Nephron progenitor cell (in vitro differentiated cells): ENCODE measurements at regions not wholly inside any gene's neighbourhood (a gene's known extent, or its start where the extent isn't known, plus 50 kb on each side); places are given as distances from the start of the nearest gene placed in this dataset.

Experiments
- DNase-seq: peaks from one replicate; pipeline ENCODE4 v3.0.0; 2021
- H3K27ac Mint-ChIP-seq: 2 replicates; pipeline ENCODE4 v1.8.0; 2021; ENCODE audit warnings: mild to moderate bottlenecking, moderate library complexity, mixed read lengths
- H3K27me3 Mint-ChIP-seq: 2 replicates; pipeline ENCODE4 v1.8.0; 2021; ENCODE audit warnings: mild to moderate bottlenecking, low read depth, mixed read lengths; ENCODE audit not compliant: poor library complexity
- H3K36me3 Mint-ChIP-seq: 2 replicates; pipeline ENCODE4 v1.8.0; 2021; ENCODE audit warnings: low read depth, mixed read lengths
- H3K4me1 Mint-ChIP-seq: 2 replicates; pipeline ENCODE4 v1.8.0; 2021; ENCODE audit warnings: mixed read lengths
- H3K4me3 Mint-ChIP-seq: 2 replicates; pipeline ENCODE4 v1.8.0; 2021; ENCODE audit warnings: mild to moderate bottlenecking, moderate library complexity, mixed read lengths
- H3K9me3 Mint-ChIP-seq: 2 replicates; pipeline ENCODE4 v1.8.0; 2021; ENCODE audit warnings: mild to moderate bottlenecking, moderate library complexity, mixed read lengths
- CTCF ChIP-seq: fragments of 200-600 bp; sonication (generic); IDR thresholded peaks from 2 replicates; pipeline ENCODE4 v1.5.0; 2021; ENCODE audit warnings: antibody characterized with exemption

- Mint-ChIP-seq H3K27ac (no peak overlapping the region), H3K27me3 (peaks cover 11% of the 10 kb centered on the region), H3K4me3 (no peak overlapping the region), H3K36me3 (no peaks in the 10 kb centered on the region), H3K9me3 (no peaks in the 10 kb centered on the region), H3K4me1 (no peaks in the 10 kb centered on the region)
- TF ChIP-seq CTCF, result no peak
- DNase-seq, result no peak
These were observed 132.6 kb upstream of the CCL2 start for GRCh38 chr17:34122515-34122914.

GRCh38 chr17:34125010-34125409 lies 130.1 kb upstream of the CCL2 start:
- Mint-ChIP-seq H3K4me1 (no peaks in the 10 kb centered on the region), H3K27me3 (peaks cover 11% of the 10 kb centered on the region), H3K27ac (peak overlapping the region; percentile 23), H3K36me3 (no peaks in the 10 kb centered on the region), H3K9me3 (no peaks in the 10 kb centered on the region), H3K4me3 (no peak overlapping the region)
- no peak for DNase-seq
- TF ChIP-seq CTCF, result no peak

- H3K4me3 Mint-ChIP-seq, result no peak overlapping the region
- H3K4me1 Mint-ChIP-seq, result no peaks in the 10 kb centered on the region
- no peaks in the 10 kb centered on the region for H3K36me3 Mint-ChIP-seq
- H3K9me3 Mint-ChIP-seq, result no peaks in the 10 kb centered on the region
- no peak for TF ChIP-seq CTCF
- DNase-seq, result no peak
- H3K27ac Mint-ChIP-seq, result no peak overlapping the region
- H3K27me3 Mint-ChIP-seq, result peaks cover 11% of the 10 kb centered on the region
These were observed 129.2 kb upstream of the CCL2 start for GRCh38 chr17:34125921-34126320.

GRCh38 chr17:34126496-34126895 lies 128.6 kb upstream of the CCL2 start:
- no peak overlapping the region for H3K4me3 Mint-ChIP-seq
- no peak for DNase-seq
- H3K27me3 Mint-ChIP-seq, result peaks cover 11% of the 10 kb centered on the region
- no peak for TF ChIP-seq CTCF
- no peaks in the 10 kb centered on the region for H3K4me1 Mint-ChIP-seq
- H3K27ac Mint-ChIP-seq, result no peak overlapping the region
- no peaks in the 10 kb centered on the region for H3K36me3 Mint-ChIP-seq
- H3K9me3 Mint-ChIP-seq, result no peaks in the 10 kb centered on the region

- TF ChIP-seq CTCF, result no peak
- Mint-ChIP-seq H3K36me3 (no peaks in the 10 kb centered on the region), H3K9me3 (no peaks in the 10 kb centered on the region), H3K4me3 (no peak overlapping the region), H3K27me3 (peaks cover 11% of the 10 kb centered on the region), H3K27ac (no peak overlapping the region), H3K4me1 (no peaks in the 10 kb centered on the region)
- DNase-seq, result no peak
These were observed 128.1 kb upstream of the CCL2 start for GRCh38 chr17:34126965-34127364.

- no peak overlapping the region for H3K27ac Mint-ChIP-seq
- peaks cover 8% of the 10 kb centered on the region for H3K27me3 Mint-ChIP-seq
These were observed 124.5 kb upstream of the CCL2 start for GRCh38 chr17:34130544-34130943.

More at GRCh38 chr17:34130544-34130943, 124.5 kb upstream of the CCL2 start:
- no peak for DNase-seq
- Mint-ChIP-seq H3K36me3 (no peaks in the 10 kb centered on the region), H3K9me3 (no peaks in the 10 kb centered on the region), H3K4me1 (no peaks in the 10 kb centered on the region), H3K4me3 (no peak overlapping the region)
- no peak for TF ChIP-seq CTCF
